ENCODE measurements at regions not wholly inside any gene's neighbourhood (a gene's known extent, or its start where the extent isn't known, plus 50 kb on each side); places are given as distances from the start of the nearest gene placed in this dataset.

DNA sequence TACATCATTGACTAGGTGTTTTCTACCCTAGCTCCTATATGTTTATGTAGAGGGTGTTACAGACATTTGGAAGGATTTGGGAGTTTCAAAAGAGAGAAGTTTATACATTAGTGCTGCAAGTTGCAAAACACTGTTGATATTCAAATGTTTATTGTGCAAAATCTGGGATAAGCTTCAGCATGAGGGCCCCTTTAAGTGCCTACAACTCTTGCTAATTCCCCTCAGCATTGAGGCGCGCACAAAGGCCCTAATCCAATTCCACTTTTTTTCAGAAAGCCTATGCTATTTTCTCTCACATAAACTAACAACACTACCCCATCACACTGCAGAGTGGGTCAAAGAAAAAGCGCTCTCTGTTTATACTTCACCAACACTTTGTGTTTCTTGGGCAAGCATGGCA, 208.0 kb downstream of the NR2F2 start:
- DNase-seq = no peak

DNA sequence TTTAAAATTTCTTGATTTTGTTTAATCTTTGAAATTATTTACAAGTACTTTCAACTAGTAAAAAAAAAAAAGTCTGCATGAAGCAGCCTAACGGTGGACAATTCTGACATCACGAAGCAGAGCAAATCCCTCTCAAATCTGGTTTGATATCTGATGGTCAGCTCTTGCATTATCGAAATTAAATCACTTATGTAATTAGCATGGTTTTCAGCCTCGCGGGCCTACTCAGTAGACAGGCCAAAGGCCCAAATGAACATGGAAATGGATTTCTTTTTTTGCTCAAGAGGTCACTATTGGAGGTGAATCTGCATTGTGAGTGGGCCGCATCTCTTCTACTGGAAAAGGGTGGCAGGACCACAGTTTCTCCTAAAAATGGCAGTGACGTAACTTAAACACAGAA, 209.8 kb downstream of the NR2F2 start:
- no peak for DNase-seq

DNA sequence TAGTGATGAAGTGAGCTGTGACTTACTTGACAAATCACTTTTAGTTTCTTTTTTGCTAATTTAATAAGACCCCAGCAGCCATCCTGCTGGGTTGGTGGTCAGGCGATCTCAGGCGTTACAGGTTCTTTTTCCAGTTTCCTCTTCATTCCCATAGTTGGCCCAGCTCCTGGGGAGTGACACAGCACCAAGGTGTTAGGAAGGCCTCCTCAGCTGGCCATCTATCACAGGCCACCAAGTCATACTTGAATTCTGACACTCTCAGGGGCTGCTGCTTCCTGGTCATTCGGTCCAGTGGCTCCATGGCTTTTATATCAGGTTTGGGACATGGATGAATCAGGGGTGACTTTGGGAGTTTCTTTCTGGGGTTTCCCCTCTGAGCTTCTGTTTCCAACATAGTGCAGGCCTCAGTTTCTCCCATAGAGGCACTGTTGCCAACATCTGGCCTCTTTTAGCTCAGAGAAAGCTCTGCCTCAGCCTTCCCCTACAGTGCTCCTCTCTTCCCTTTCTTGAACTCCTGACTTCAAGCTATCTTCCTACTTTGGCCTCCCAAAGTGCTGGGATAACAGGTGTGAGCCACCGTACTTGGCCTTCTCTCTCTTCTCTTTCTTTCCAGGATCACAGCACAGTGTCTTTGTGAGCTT, 211.8 kb downstream of the NR2F2 start:
- DNase-seq = no peak

DNA sequence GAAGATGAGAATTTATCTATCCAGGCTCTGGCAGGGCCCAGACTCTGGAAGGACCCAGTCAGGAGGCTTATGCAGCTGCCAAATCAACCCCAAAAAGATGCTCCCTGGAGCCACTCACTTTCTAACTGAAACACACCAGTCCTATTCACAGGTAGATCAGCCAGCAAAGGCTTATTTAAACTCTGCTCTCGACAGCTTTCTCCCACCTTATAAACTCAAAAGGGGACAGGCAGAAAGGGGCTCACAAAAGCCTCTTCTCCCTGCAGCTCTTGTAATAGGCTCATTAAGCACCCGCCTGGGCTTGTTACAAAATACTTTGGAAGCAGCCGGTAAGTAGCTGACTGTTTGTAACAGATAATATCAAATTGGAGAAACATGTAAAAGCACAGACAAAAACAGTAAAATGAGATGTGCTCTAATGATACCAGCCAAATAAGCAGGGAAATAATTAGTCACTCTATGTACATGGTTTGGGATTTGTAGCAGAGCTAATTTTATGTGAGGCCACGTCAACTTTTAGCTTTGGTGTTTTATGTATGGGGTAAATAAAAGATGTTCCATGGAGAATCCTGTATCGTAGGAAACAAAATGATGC, 213.8 kb downstream of the NR2F2 start:
- no peak for DNase-seq

DNA sequence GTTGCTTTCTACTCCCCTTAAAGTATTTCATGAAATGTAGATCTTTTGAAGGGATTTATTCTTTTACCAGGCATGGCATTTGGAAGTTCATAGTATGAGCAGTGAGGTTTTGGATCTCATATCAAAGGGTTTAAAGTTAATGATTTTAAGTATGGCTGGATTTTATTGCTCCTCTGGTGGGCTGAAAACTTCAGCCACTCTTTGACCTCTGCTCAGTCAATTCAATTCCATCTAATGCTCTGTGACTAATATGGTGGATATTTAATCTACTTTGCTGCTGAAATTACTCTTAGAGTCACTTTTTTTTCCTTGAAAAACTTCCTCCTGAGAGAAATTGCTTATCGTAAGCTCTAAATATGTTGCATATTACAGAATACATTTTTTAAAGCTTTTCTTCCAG, 218.6 kb downstream of the NR2F2 start:
- no peak for DNase-seq

DNA sequence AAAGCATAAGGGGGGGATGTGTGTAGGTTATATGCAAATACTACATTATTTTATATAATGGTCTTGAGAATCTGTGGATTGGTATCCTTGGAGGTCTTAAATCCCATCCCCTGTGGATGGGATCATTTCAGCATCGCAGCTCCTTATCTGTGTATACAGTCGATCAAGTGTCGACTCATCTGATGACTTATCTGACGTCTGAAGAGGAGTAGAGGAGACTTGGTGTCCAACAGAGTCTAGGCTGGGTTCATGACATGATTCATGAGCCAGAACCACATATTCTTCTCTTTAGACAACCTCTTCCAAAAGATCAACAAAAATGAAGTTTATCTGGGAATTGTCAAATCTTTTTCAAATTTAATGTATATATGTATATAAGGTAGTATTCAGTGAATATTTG, 220.7 kb downstream of the NR2F2 start:
- no peak for DNase-seq

DNA sequence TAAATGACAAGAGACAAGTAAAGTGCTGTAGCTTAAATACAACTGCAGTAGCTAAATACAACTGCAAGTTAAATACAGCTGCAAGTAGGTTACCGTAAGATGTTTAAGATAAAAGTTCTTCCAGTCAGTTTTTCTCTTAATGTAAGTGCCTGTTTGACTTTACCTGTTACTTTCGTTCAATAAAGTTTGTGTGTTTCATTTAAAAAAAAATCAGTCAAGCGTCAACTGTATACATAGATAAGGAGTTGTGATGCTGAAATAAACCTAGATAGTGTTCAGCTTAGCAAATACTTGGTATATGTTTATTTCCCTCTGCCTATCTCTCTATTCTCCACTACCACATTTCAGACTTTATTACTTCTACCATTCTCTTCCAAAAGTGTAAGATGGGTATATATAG, 221.2 kb downstream of the NR2F2 start:
- no peak for DNase-seq

DNA sequence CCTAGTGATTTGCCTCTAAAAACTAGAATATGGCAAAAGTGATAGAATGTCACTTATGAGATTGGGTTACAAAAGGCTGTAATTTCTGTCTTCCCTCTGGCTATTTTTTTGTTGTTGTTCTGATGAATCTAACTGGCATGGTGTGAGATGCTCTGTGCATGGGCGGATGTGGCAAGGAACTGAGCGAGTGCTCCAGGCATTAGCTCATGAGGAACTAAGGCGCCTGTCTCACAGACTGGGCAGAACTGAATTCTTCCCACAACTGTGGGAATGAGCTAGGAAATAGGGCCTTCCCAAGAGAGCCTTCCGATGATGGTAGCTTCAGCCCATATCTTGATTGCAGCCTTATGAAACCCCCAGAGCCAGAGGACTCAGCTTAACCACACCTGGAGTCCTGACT, 222.5 kb downstream of the NR2F2 start:
- no peak for DNase-seq

DNA sequence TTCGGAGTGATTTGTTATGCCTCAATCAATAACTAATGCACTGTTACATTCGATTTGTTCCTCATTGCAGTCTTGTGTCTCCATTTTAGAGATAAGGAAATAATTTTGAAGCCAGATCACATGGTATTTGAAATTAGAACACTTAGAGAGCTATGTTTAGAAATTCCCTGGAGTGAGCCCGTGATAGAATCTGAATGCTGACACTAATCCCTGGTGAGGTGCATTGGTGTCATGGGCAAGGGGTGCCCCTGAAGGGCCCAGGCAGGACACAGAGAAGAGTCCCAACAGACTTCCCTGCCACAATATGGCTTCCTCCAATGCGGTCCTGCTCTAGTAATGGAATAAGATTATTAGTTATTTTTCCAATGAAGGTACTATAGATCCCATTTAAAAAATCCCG, 223.0 kb downstream of the NR2F2 start:
- DNase-seq = no peak

DNA sequence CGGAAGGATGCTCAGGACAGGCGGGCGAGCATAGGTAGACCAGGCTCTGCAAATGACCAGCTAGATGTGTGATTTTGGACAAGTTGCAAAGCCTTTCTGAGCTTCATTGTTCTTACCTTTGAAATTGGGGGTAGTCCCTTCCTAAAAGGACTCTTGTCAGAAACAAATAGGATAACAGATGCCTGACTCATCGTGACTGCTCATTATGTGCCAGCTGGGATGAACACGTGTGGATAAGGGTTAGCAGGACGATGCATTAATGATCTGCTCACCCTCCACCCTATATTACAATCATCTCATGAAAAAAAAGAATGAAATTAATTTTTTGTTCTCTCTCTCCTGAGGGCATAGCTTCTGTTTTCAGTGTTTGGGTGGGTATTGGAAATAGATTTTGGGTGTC, 223.4 kb downstream of the NR2F2 start:
- no peak for DNase-seq

DNA sequence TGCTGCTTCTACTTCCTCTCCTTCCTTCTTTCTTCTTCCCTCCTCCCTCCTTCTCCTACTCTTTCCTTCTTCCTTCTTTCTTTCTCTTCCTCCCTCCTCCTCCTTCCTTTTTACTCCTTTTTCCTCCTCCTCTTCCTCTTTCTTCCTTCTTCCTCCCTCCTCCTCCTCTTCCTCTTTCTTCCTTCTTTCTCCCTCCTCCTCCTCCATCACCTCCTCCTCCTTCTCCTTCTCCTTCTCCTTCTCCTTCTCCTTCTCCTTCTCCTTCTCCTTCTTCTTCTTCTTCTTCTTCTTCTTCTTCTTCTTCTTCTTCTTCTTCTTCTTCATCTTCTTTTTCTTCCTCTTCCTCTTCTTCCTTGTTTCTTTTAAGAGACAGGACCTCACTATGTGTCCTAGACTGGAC, 224.0 kb downstream of the NR2F2 start:
- DNase-seq = no peak

DNA sequence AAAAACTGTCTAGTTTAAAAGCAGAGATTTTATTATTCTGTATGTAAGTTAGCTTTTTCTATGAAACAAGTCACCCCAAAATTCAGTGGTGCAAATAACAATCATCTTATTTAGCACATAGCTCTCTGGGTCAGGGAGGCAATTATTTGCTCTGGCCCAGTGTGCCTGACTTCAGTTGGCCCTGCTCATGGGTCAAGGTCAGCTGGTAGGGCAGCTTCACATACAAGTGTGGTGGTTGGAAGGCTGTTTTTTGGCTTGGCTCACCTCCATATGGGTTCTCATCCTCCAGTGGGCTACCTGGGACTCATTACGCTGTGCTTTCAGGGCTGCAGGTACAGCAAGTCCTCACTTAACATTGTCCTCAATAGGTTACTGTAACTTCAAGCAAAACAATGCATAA, 228.6 kb downstream of the NR2F2 start:
- no peak for DNase-seq

DNA sequence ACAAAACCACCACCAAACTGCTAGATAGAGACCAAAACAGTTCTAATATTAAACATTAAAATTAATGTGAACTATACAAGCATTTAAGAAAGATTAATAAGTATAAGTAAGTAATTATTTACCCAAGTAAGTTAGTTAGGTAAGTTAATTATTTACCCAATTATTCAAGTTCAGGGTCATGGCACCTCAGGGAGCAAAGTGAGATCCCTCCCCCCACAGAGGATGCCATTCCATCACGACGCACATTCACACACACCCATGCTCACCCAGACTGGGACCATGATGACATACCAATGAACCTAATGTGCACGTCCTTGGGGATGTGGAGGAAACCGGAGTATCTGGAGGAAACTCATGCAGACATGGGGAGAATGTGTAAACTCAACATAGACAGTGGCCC, 229.1 kb downstream of the NR2F2 start:
- DNase-seq = no peak

DNA sequence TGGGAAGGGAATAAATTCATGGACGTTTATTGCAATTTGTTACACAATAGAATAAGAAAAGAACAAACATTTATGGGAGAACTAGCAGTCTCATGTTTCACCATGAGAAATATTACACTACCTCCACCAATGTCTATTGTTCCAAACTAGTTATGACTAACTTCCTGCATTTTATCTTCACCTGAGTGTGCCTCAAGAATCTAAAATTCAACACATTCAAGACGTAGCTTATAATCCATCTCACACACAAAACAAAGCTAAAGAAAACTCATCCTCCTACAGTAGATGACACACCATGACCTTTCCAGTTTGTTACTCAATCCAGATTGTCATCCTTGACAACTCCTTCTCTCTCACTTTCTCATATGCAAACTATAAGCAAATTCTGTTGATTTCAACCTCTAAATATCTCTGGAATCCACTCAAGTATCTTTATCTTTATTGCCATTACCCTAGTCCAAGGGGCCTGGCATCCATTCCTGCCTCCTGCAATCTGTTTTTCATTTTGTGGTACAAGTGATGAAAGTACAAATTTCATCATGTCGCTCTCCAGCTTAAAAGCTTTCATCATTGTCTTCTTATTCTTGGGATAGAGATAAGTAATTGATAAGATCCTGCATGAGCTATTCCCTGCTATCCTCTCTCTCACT, 229.9 kb downstream of the NR2F2 start:
- no peak for DNase-seq

DNA sequence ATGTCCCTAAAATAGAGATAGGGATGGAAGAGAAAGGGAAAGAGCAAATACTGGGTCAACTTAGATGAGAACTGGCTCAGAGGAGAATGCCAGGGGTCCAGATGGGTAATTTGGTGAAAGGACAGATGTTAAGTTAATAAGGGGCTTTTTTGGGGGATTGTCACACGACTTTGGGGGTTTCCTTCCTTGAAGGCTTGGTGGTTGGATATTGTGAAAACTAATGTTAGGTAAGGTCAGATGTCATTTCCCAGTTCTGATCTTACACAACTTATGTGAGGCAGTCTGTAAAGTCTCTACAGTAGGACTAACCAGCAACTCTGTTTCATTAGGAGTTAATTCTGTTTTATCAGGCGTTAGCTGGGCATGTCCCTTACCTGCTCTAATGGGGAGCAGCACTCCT, 231.1 kb downstream of the NR2F2 start:
- DNase-seq = no peak

DNA sequence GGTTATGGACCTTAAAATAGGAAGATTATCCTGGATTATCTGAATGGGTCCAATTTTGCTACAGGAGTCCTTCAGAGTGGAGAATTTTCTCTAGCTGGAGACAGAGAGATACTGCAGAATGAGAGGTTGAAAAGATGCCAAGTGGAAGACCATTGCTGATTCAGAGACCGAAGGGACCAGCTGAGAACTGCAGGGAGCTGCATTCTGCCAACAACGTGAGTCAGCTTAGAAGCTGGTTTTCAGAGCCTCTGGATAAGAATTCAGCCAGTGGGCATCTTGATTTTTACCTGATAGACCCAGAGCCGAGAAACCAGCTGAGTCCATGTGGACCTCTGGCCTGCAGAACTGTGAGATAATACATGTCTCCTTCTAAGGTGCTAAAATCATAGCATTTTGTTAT, 234.0 kb downstream of the NR2F2 start:
- no peak for DNase-seq

DNA sequence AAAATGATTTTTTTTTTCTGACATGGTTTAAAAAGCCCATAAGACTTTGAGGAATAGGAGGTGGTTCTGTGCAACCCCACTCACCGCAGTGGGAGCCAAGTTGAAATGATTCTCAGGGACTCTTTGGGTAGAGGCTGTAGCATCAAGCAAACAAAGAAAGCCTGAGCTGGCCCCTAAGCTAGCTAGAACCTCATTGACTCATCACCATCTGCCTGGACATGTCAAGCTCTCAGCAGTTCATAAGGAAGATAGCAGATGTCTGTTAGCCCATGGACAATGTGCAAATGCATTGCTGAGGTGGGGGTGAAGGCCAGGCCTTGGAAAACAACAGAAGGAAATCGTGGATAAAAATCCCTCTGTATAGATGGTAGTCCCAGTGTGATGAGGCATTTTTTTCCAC, 234.8 kb downstream of the NR2F2 start:
- DNase-seq = no peak

DNA sequence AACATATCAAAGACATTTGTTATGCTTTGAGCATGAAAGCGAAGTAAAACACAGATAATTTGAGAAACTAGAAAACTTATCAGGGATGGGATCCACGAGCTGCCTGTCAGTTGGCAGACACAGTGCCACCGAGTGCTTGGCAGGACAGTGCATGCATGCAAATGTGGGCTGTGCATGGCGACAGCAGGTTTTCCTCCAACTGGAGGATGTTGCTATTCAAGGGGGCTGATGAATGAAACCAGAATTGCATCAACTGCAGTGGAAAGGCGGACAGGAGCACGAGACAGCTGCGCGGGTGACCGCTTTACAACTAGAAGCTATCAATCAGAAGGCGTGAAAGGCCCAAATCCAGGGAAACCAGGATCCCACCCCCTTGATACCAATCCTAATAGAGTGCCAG, 244.3 kb downstream of the NR2F2 start:
- no peak for DNase-seq

DNA sequence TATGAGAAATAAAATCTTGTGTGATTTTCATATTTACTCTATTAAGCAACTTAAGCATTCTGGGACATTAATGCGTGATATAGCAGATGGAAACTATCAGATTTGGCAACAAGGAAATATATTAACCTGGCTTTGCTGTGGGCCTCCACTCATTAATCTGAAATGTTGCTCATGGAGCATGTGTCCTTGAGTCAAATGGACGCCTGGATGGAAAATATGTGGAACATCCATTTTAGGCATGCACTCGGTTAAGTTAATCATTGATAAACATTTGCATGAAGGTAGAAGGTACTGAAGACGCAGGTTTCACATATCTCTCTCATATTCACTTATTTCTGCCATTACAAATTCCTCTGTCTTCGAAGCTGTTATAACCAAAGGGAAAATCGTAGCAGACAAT, 246.1 kb downstream of the NR2F2 start:
- no peak for DNase-seq

DNA sequence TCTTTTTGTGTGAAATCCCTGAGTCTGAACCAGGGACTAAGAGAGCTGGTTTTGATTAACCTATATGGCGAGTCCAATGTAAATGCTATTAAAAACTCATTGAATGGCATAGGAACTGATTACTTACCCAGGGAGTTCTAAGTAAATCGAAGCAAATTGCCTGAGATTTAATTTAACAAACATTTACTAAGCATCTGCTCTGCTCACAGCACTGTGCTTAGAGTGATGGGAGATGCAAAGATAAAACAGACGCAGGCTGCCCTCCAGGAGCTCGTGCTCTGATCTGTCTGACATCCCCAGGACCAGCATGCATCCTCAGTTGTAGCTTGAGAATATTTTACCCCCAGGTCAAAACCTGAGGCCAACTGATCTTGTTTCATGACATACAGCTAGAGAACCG, 247.9 kb downstream of the NR2F2 start:
- no peak for DNase-seq

DNA sequence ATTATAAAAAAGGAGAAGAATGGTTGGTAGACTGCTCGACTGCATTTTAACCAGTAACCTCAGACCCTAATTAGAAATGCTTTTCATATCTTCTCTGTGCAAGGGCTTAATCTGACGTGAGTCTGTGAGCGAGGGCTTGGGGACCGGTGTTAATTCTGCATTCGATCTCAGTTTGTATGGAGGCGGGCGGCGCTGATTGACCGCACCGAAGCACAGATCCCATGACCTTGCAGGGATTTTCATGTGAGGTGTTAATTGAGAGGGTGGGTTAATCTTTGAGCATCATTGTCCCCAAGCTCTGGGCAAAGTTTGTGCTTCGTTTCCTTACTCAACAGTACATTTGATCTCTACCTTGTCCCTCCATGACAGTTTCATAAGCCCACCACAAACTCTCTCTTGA, 250.9 kb downstream of the NR2F2 start:
- DNase-seq = no peak

DNA sequence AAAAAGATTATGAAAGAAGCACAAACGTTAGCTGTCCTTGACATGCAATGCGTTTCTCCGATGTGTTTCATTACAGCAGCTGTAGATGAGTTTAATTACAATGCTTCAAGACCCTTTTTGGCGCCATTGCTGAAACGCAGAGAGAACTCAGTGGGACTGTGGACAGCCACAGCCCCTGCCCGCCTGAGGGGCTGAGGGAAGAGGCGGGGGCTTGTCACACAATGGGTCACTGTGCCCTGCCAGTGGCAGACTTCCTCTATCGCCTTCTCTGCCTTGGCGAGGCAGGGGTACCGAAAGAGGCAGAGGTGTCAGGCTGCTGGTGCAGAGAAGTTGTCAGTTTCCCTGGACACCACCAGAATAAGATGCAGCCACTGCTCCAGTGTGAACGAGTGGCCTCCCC, 252.0 kb downstream of the NR2F2 start:
- no peak for DNase-seq

DNA sequence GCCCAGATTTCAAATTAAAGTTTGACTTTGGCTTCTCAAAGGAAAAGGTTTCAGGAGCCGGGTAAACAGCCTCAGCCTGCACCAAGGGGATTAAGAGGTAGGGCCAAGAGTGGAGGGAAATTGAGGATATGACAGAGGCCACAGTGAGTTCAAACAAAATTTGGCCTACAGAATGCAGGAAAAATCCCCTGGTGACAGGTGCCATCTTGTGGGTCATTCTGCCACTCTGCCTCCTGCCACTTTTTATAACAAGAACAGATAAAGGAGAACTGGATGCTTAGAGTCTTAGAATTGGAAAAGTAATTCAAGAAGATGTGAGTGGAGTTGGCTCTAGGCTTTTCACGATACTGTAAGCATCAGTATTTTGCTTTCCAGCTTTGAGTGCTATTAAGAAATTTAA, 253.2 kb downstream of the NR2F2 start:
- DNase-seq = no peak

DNA sequence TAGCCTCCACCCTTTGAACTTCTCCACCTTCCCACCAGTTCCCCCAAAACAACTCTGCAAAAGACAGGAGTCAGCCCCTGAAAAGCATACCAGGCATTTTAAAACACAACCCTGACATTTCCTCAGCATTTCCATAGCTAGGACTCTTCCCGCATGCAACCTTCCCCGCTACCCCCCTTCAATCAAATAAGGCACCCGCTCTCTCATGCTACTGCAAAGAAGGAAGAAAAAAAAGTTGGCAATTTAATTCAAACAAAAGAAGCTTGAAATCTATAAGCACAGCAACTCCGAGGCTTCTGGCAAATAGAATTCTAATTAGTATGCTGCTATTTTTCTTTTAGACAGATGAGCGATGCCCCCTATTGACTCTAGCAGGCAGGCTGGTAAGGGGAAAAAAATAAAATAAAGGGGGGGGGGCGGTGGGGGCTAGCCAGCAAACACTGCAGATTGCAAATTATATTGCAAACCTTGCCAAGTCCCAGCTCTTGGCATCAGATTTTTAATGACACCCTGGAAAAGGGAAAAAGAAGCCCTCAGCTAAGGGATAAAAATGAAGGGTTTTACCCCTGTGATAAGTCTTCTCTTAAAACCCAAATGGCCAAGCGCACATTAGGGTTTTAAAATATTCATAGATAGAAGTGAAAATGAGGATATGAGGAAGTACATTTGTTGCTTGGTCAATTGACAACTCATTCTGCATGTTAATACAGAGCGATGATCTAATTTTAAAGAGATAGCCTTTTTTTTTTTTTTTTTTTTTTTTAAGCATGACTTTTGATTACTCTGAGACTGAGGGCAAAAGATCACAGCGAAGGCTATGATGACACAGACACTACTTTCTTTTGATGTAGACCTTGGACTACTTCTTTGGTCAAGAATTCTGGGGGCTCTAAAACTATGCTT, 255.2 kb downstream of the NR2F2 start:
- no peak for DNase-seq

All from midbrain (tissue), 1 donor.